Testis (tissue), 2 donors: ENCODE measurements at regions not wholly inside any gene's neighbourhood (a gene's known extent, or its start where the extent isn't known, plus 50 kb on each side); places are given as distances from the start of the nearest gene placed in this dataset.

Experiments
- DNase-seq: peaks from one replicate; pipeline ENCODE4 v3.0.0-alpha.2; 2019
- H3K27ac ChIP-seq, 2 donors: fragments of 200-600 bp; sonication (generic); one replicate each; pipeline ENCODE4 v1.5.1; 2019
- H3K27me3 ChIP-seq: fragments of 200-600 bp; sonication (generic); one replicate; pipeline ENCODE4 v1.5.1; 2019
- H3K36me3 ChIP-seq: fragments of 200-600 bp; sonication (generic); one replicate; pipeline ENCODE4 v1.5.1; 2017; ENCODE audit warnings: low read depth; ENCODE audit errors: missing control alignments
- H3K4me1 ChIP-seq: fragments of 200-600 bp; sonication (generic); one replicate; pipeline ENCODE4 v1.5.1; 2019
- H3K4me3 ChIP-seq, 2 donors: fragments of 200-600 bp; sonication (generic); one replicate each; pipeline ENCODE4 v1.5.1; 2017 to 2019
- H3K9me3 ChIP-seq: fragments of 200-600 bp; sonication (generic); one replicate; pipeline ENCODE4 v1.5.1; 2017
- CTCF ChIP-seq, 3 experiments: fragments of 450-650 bp in 2 of 3; fragments of 200-600 bp in 1 of 3; sonication (generic) in 1 of 3; IDR thresholded peaks; one replicate each; pipeline ENCODE4 v1.5.1; 2016 to 2019; ENCODE audit warnings: antibody characterized with exemption in 3 of 3, mild to moderate bottlenecking in 2 of 3, moderate library complexity in 1 of 3
- POLR2A ChIP-seq: fragments of 450-650 bp; IDR thresholded peaks from one replicate; pipeline ENCODE4 v1.6.1; 2017; ENCODE audit warnings: antibody characterized with exemption, mild to moderate bottlenecking, moderate library complexity
- WGBS, 2 donors: methylation state at CpG; one replicate each; pipeline ENCODE4 v1.1.5; 2018; 5-methylcytosine and 5-hydroxymethylcytosine counted together
- intact Hi-C: fragments of 100-400 bp; cut with DNase I; formaldehyde crosslinking; loops from one replicate; pipeline ENCODE4 v1.15.1; 2023; ENCODE audit warnings: low total_unique reads

DNA sequence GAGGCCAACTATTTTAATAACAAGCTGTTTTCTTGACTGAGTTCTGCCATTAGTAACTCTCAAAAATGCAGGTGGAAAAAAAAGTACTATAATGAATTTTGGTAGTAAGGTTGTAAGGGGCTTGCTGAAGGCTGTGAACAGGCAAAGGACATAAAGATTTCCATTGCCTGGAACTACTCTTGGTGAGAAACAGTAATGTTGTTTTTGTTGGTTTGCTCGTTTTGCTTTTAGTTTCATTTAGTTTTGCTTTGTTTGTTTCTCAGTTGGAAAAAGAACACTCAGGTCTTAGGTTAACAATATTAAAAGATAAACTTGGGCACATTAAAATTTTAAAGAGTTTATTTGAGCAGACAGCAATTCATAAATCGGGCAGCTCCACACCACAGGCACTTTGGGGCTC, 824.5 kb upstream of the HTR2C start:
- Histone ChIP-seq H3K36me3 (no peaks in the 10 kb centered on the region), H3K4me3 (no peak overlapping the region), H3K4me1 (no peaks in the 10 kb centered on the region), H3K27me3 (no peaks in the 10 kb centered on the region), H3K9me3 (no peaks in the 10 kb centered on the region), H3K27ac (no peak overlapping the region)
- DNase-seq: no peak
- intact Hi-C loops: no loop called here
- TF ChIP-seq CTCF (IDR thresholded peaks at IDR 0.05): no peak
- TF ChIP-seq POLR2A: no peak
- WGBS, 2 donors: 52 to 72% methylated on average over 2 of the region's 2 CpGs

- no peak overlapping the region for H3K27ac ChIP-seq
- no peaks in the 10 kb centered on the region for H3K27me3 ChIP-seq
- intact Hi-C loops: no loop called here
- H3K36me3 ChIP-seq: no peaks in the 10 kb centered on the region
- H3K4me1 ChIP-seq: no peaks in the 10 kb centered on the region
- 70 to 82% methylated on average over 1 of the region's 1 CpG for WGBS, 2 donors
- no peak overlapping the region for H3K4me3 ChIP-seq
- H3K9me3 ChIP-seq: no peaks in the 10 kb centered on the region
- TF ChIP-seq POLR2A: no peak
- TF ChIP-seq CTCF (IDR thresholded peaks at IDR 0.05): no peak
- no peak for DNase-seq
These were observed 836.5 kb upstream of the HTR2C start for GRCh38 chrX:113747274-113747973.

- TF ChIP-seq POLR2A (no peak), CTCF (IDR thresholded peaks at IDR 0.05) (no peak)
- Histone ChIP-seq H3K9me3 (no peaks in the 10 kb centered on the region), H3K27ac (no peak overlapping the region), H3K4me1 (no peaks in the 10 kb centered on the region), H3K4me3 (no peak overlapping the region), H3K27me3 (no peaks in the 10 kb centered on the region), H3K36me3 (no peaks in the 10 kb centered on the region)
- DNase-seq: no peak
- 60 to 100% methylated on average over 1 of the region's 1 CpG for WGBS, 2 donors
- intact Hi-C loops: no loop called here
These were observed 840.8 kb upstream of the HTR2C start for GRCh38 chrX:113743069-113743468.

DNA sequence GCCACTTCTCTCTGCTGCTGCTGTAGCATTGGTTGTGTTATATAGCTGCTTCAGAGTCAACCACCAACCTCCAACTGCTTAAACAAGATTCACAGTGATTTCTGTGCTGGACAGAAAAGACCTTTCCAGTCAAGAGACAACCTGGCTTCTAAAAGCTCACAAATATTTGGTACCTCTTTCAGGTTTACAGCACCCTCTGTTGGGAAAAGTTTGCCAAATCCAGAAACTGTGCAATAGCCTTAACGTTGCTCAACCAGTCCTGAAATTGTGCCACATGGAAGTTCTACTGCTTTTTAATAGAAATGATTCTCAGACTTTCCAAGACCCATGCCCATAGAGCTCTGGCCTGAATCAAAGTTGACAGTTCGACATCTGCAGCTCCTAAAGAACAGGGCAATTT, 842.1 kb upstream of the HTR2C start:
- H3K4me3 ChIP-seq: no peak overlapping the region
- H3K4me1 ChIP-seq: no peaks in the 10 kb centered on the region
- no peaks in the 10 kb centered on the region for H3K36me3 ChIP-seq
- no peaks in the 10 kb centered on the region for H3K9me3 ChIP-seq
- TF ChIP-seq CTCF (IDR thresholded peaks at IDR 0.05): no peak
- TF ChIP-seq POLR2A: no peak
- peak; percentile 23 for DNase-seq
- 50 to 54% methylated on average over 2 of the region's 2 CpGs for WGBS, 2 donors
- intact Hi-C loops: no loop called here
- H3K27me3 ChIP-seq: no peaks in the 10 kb centered on the region
- H3K27ac ChIP-seq: no peak overlapping the region

- no peaks in the 10 kb centered on the region for H3K36me3 ChIP-seq
- no peaks in the 10 kb centered on the region for H3K27me3 ChIP-seq
- intact Hi-C loops: no loop called here
- no peak overlapping the region for H3K27ac ChIP-seq
- H3K4me1 ChIP-seq: no peaks in the 10 kb centered on the region
- no peak for TF ChIP-seq POLR2A
- no peak for TF ChIP-seq CTCF (IDR thresholded peaks at IDR 0.05)
- 74 to 93% methylated on average over 2 of the region's 2 CpGs for WGBS, 2 donors
- H3K9me3 ChIP-seq: no peaks in the 10 kb centered on the region
- H3K4me3 ChIP-seq: no peak overlapping the region
- DNase-seq: no peak
These were observed 854.9 kb upstream of the HTR2C start for GRCh38 chrX:113728937-113729336.
